Esophagus (tissue), 2 donors: ENCODE measurements at regions not wholly inside any gene's neighbourhood (a gene's known extent, or its start where the extent isn't known, plus 50 kb on each side); places are given as distances from the start of the nearest gene placed in this dataset.
"Not testable (repeated sequence)": the region's sequence is repeated elsewhere in the genome, so short reads cannot be mapped to it uniquely, and the experiment has no call there.

Experiments used
- H3K27ac ChIP-seq, 2 donors: one replicate each; pipeline ENCODE4 v1.5.1; 2013; ENCODE audit warnings: low read depth in 2 of 2, mild to moderate bottlenecking in 2 of 2, inconsistent platforms in 1 of 2, low read length in 1 of 2, moderate library complexity in 1 of 2
- H3K27me3 ChIP-seq, 2 donors: one replicate each; pipeline ENCODE4 v1.6.1; 2013; ENCODE audit warnings: low read length in 2 of 2, control low read depth in 1 of 2, mild to moderate bottlenecking in 1 of 2; ENCODE audit not compliant: insufficient read depth in 2 of 2, control insufficient read depth in 1 of 2
- H3K36me3 ChIP-seq, 2 donors: one replicate each; pipeline ENCODE4 v1.6.1; 2013; ENCODE audit warnings: low read length in 1 of 2; ENCODE audit not compliant: control insufficient read depth in 2 of 2, insufficient read depth in 2 of 2
- H3K4me1 ChIP-seq, 2 donors: one replicate each; pipeline ENCODE4 v1.6.1; 2013; ENCODE audit warnings: low read length in 1 of 2; ENCODE audit not compliant: control insufficient read depth in 2 of 2, insufficient read depth in 2 of 2
- H3K4me3 ChIP-seq, 2 donors: one replicate each; pipeline ENCODE4 v1.5.1; 2013; ENCODE audit warnings: low read length in 2 of 2, mild to moderate bottlenecking in 2 of 2, low read depth in 1 of 2, moderate library complexity in 1 of 2
- H3K9me3 ChIP-seq, 2 donors: one replicate each; pipeline ENCODE4 v1.6.1; 2013; ENCODE audit warnings: mild to moderate bottlenecking in 2 of 2, low read depth in 1 of 2, low read length in 1 of 2, moderate library complexity in 1 of 2; ENCODE audit not compliant: control insufficient read depth in 2 of 2, insufficient read depth in 1 of 2
- WGBS, 2 donors: extraction: QIAGEN DNeasy Blood & Tissue Kit; methylation state at CpG; one replicate each; pipeline ENCODE4 v1.1.7; 2013; 5-methylcytosine and 5-hydroxymethylcytosine counted together
- donor health status: healthy with polysubstance abuse.
- donor health status: Bipolar disorder and iron deficiency.

GRCh38 chr12:91636721-91637120 lies 454.1 kb upstream of the DCN start:
- no peak overlapping the region for H3K27ac ChIP-seq
- no peaks in the 10 kb centered on the region for H3K4me1 ChIP-seq
- 88% methylated on average over 4 of the region's 4 CpGs for WGBS, 2 donors
- peaks cover 0 to 5% of the 10 kb centered on the region in 2 donors for H3K9me3 ChIP-seq
- no peaks in the 10 kb centered on the region for H3K27me3 ChIP-seq
- H3K36me3 ChIP-seq, result no peaks in the 10 kb centered on the region
- no peak overlapping the region for H3K4me3 ChIP-seq

DNA sequence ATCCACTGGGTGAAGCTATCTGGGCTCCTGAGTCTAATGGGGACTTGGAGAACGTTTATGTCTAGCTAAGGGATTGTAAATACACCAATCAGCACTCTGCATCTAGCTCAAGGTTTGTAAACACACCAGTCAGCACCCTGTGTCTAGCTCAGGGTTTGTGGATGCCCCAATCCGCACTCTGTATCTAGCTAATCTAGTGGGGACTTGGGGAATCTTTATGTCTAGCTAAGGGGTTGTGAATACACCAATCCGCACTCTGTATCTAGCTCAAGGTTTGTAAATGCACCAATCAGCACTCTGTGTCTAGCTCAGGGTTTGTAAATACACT lies 451.7 kb upstream of the DCN start:
- H3K27ac ChIP-seq, H3K9me3 ChIP-seq, H3K27me3 ChIP-seq, H3K4me3 ChIP-seq, H3K36me3 ChIP-seq, H3K4me1 ChIP-seq: not testable (repeated sequence)
- 84 to 93% methylated on average over 3 of the region's 3 CpGs for WGBS, 2 donors

DNA sequence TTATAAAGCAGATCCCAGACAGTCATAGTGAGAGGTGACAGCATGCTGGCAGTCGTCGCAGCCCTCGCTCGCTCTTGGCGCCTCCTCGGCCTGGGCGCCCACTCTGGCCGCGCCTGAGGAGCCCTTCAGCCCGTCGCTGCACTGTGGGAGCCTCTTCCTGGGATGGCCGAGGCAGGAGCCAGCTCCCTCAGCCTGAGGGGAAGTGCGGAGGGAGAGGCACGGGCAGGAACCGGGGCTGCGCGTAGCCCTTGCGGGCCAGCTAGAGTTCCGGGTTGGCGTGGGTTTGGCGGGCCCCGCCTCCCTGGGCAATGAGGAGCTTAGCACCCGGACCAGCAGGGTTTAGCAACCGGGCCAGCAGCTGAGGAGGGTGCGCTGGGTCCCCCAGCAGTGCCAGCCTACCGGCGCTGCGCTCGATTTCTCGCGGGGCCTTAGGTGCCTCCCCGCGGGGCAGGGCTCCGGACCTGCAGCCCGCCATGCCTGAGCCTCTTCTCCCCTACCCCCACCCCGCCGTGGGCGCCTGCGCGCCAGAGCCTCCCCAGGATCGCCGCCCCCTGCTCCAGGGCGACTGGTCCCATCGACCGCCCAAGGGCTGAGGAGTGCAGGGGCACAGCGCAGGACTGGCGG lies 451.2 kb upstream of the DCN start:
- Histone ChIP-seq H3K4me3 (no peak overlapping the region), H3K27me3 (no peaks in the 10 kb centered on the region), H3K36me3 (no peaks in the 10 kb centered on the region), H3K9me3 (peaks cover 0 to 5% of the 10 kb centered on the region in 2 donors), H3K4me1 (no peaks in the 10 kb centered on the region), H3K27ac (no peak overlapping the region)
- 96 to 98% methylated on average over 35 to 47 of the region's 47 CpGs for WGBS, 2 donors

DNA sequence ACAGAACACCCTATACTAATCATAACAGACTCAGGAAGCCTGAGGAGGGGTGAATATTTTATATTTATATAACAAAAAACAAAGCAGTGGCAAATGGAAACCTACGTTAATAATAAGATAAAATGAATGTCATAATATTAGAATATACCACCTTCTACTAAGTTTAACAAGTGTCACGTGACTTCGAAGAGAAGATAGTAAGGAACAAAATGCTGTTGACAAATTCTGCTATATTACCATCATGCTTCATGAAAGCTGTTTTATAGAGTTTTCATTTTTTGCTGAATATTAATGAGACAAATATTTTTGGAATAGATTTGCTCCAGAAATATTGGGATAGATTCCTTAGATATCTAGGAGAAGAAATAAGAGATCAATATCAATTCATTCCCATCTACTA lies 450.6 kb upstream of the DCN start:
- 93 to 94% methylated on average over 3 of the region's 3 CpGs for WGBS, 2 donors
- Histone ChIP-seq H3K27ac (no peak overlapping the region), H3K27me3 (no peaks in the 10 kb centered on the region), H3K4me3 (no peak overlapping the region), H3K9me3 (peaks cover 0 to 5% of the 10 kb centered on the region in 2 donors), H3K4me1 (no peaks in the 10 kb centered on the region), H3K36me3 (no peaks in the 10 kb centered on the region)

GRCh38 chr12:91632042-91632786 lies 449.6 kb upstream of the DCN start:
- WGBS, 2 donors, result 88 to 91% methylated on average over 4 of the region's 4 CpGs
- Histone ChIP-seq H3K4me1 (no peaks in the 10 kb centered on the region), H3K27ac (no peak overlapping the region), H3K27me3 (no peaks in the 10 kb centered on the region), H3K4me3 (no peak overlapping the region), H3K36me3 (no peaks in the 10 kb centered on the region), H3K9me3 (peaks cover 0 to 5% of the 10 kb centered on the region in 2 donors)

DNA sequence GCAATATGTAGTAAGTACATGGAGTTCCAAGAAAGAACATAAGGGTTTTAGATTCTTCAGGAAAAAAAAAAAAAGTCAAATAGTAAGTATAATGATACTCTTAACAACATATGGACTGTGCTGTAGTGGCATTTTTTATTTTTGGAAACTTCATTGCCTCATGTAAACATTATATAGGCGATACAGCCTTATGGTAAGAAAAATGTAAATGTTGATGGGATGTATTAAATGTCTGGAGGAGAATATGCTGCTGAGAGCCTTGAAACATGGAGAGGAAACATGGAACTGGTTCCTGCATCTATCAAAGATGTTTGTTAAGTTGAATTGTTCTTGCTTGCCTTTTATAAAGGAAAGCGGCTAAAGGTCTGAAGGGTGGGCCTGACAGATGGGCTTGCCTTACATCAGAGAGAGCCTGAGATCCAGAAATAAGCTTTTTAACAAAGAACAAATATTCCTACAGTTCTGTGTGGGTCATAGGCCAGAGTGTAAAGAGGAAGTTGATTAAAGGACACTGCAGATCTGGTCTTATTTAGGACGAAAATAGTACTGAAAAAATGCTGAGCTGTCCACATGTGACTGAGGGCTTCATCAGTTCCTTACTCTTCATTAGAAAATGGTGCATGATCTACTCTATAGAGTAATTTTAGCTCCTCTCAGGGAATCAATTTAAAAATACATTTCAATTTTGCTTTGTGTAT lies 448.1 kb upstream of the DCN start:
- 80 to 81% methylated on average over 3 of the region's 3 CpGs for WGBS, 2 donors
- peaks cover 0 to 5% of the 10 kb centered on the region in 2 donors for H3K9me3 ChIP-seq
- H3K27ac ChIP-seq, result no peak overlapping the region
- H3K27me3 ChIP-seq, result no peaks in the 10 kb centered on the region
- no peaks in the 10 kb centered on the region for H3K36me3 ChIP-seq
- no peak overlapping the region for H3K4me3 ChIP-seq
- H3K4me1 ChIP-seq, result no peaks in the 10 kb centered on the region

DNA sequence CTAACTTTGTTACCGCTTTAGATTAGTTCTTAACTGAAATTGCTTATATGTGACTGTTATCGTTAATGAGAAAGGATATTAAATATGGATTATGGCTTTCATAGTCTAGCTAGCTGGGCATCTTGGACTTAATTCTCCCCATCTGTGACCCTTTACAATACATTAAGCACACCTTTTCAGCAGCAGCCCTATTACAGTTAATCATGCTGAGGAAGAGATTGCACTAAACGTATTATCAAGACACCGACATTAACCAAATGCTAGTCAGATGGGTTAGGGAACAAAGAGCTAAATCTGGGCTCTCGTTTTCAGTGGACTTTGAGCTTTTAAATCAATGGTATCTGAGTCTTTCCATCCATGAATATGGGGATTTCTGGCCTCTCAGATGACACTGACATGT lies 447.5 kb upstream of the DCN start:
- peaks cover 0 to 5% of the 10 kb centered on the region in 2 donors for H3K9me3 ChIP-seq
- no peaks in the 10 kb centered on the region for H3K36me3 ChIP-seq
- H3K27me3 ChIP-seq, result no peaks in the 10 kb centered on the region
- no peak overlapping the region for H3K4me3 ChIP-seq
- H3K27ac ChIP-seq, result no peak overlapping the region
- WGBS, 2 donors, result 81 to 89% methylated on average over 5 of the region's 5 CpGs
- no peaks in the 10 kb centered on the region for H3K4me1 ChIP-seq

- Histone ChIP-seq H3K27me3 (no peaks in the 10 kb centered on the region), H3K27ac (no peak overlapping the region), H3K4me1 (no peaks in the 10 kb centered on the region), H3K36me3 (no peaks in the 10 kb centered on the region), H3K9me3 (peaks cover 0 to 5% of the 10 kb centered on the region in 2 donors), H3K4me3 (no peak overlapping the region)
- 79 to 87% methylated on average over 2 of the region's 2 CpGs for WGBS, 2 donors
These were observed 446.8 kb upstream of the DCN start for GRCh38 chr12:91629440-91629839.

DNA sequence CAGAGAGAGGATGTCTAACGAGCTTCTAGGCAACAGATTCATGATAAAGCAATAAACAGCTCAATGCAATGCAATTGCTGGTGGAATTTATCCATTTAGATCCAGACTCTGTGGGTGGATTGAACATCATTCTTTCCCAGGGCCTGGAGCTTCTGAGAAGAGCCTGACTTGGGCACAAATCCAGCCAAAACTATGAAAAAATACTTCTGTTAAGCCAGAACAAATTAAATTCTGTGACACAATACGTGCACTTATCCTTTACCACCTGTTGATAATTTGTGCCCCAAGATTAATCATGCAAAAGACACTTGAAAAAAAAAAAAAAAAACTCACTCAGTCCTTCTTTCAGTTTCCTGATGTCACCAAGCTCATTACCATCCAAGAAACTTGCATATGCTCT lies 446.0 kb upstream of the DCN start:
- Histone ChIP-seq H3K27ac (no peak overlapping the region), H3K27me3 (no peaks in the 10 kb centered on the region)
- 47% methylated on average over 2 of the region's 2 CpGs for WGBS, 2 donors

More for the DNA sequence above, 446.0 kb upstream of the DCN start:
- no peaks in the 10 kb centered on the region for H3K4me1 ChIP-seq
- H3K9me3 ChIP-seq, result peaks cover 0 to 1% of the 10 kb centered on the region in 2 donors
- H3K4me3 ChIP-seq, result no peak overlapping the region
- H3K36me3 ChIP-seq, result no peaks in the 10 kb centered on the region
